Epithelial cell of proximal tubule (primary cell): ENCODE measurements at regions not wholly inside any gene's neighbourhood (a gene's known extent, or its start where the extent isn't known, plus 50 kb on each side); places are given as distances from the start of the nearest gene placed in this dataset.

Experiments used
- DNase-seq: peaks from one replicate; pipeline ENCODE4 v3.0.0-alpha.2; 2011; ENCODE audit warnings: low read depth
- H3K4me3 ChIP-seq: 2 replicates; pipeline ENCODE4 v1.5.1; 2011; ENCODE audit warnings: low read depth, mild to moderate bottlenecking, low read length
- CTCF ChIP-seq: conservative IDR thresholded peaks from 2 replicates; pipeline ENCODE4 v1.5.1; 2012; ENCODE audit warnings: low read depth, mild to moderate bottlenecking, low read length

DNA sequence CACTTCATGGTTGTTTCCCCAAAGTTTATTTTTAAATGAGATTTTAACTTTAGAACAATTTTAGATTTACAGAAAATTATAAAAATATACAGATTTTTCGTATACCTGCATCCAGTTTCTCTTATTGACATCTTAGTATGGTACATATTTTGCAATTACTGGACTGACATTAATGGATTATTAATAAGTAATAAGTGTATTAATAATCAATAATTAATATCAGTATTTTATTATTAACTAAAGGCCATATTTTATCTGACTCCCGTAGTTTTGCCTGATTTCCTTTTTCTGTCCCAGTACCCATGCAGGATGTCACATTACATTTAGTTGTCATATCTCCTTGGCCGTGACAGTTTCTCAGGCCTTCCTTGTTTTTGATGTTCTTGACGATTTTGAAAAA is 307.0 kb downstream of the C6orf118 start:
- TF ChIP-seq CTCF: no peak
- DNase-seq: no peak
- H3K4me3 ChIP-seq: no peak overlapping the region

- DNase-seq: no peak
- no peak for TF ChIP-seq CTCF
- H3K4me3 ChIP-seq: no peak overlapping the region
Measured at GRCh38 chr6:165001502-165002157, 307.8 kb downstream of the C6orf118 start.

DNA sequence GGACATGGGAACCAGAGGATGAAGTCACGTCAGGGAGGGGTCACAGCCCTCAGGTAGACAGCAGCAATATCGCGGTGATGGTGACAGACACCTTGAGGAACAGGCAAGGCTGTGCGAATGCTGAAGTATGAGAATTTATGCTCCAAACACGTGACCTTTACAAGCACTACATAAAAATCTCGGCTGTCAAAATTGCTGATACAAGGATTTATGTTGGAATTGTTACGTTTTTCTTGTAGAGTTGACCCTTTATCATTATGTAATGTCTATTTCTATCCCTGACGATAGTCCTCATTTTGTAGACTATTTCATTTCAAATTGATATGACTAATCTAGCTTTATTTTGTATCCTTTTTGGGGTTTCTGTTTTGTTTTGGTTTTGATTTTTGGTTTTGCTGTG is 311.1 kb downstream of the C6orf118 start:
- DNase-seq: no peak
- no peak for TF ChIP-seq CTCF
- no peak overlapping the region for H3K4me3 ChIP-seq

- no peak for DNase-seq
- TF ChIP-seq CTCF: no peak
- H3K4me3 ChIP-seq: no peak overlapping the region
Measured at GRCh38 chr6:164996838-164997237, 312.6 kb downstream of the C6orf118 start.

GRCh38 chr6:164991573-164991972 is 317.8 kb downstream of the C6orf118 start:
- TF ChIP-seq CTCF: no peak

GRCh38 chr6:164990901-164991300 is 318.5 kb downstream of the C6orf118 start:
- no peak overlapping the region for H3K4me3 ChIP-seq
- no peak for DNase-seq
- no peak for TF ChIP-seq CTCF

More at GRCh38 chr6:164991573-164991972, 317.8 kb downstream of the C6orf118 start:
- H3K4me3 ChIP-seq: no peak overlapping the region
- DNase-seq: no peak

DNA sequence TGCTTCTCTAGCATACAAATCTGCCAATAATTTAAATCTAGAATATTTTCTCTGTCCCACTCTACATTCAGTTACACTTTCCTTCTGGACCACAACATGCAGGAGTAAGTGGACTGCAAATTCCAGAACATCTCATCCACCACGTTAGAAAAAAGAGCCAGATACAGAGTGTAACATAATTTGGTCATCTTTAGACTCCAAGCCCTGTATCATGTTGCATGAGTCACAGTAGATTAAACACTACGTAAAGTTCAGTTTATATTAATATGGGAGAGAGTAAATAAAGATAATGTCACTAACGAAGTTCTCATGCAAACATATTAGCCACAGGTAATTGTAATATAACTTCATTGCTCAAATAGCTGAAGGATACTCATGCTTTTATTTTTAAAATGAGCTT is 327.0 kb downstream of the C6orf118 start:
- no peak for TF ChIP-seq CTCF
- no peak overlapping the region for H3K4me3 ChIP-seq
- DNase-seq: no peak
